OCI-LY3 (cell line): ENCODE measurements at regions not wholly inside any gene's neighbourhood (a gene's known extent, or its start where the extent isn't known, plus 50 kb on each side); places are given as distances from the start of the nearest gene placed in this dataset.

Experiments
- EZH2phosphoT487 ChIP-seq: fragments of 200-600 bp; shearing (Covaris generic); IDR thresholded peaks from 2 replicates; pipeline ENCODE4 v1.6.1; 2018; ENCODE audit warnings: antibody characterized with exemption, mixed run types, low read depth
- TF ChIP-seq, protein P1 (sequence below): fragments of 200-600, 300-600 bp; sonication (generic); IDR thresholded peaks from 2 replicates; pipeline ENCODE4 v1.5.1; 2014; ENCODE audit warnings: antibody characterized with exemption, low read length, low read depth

DNA sequence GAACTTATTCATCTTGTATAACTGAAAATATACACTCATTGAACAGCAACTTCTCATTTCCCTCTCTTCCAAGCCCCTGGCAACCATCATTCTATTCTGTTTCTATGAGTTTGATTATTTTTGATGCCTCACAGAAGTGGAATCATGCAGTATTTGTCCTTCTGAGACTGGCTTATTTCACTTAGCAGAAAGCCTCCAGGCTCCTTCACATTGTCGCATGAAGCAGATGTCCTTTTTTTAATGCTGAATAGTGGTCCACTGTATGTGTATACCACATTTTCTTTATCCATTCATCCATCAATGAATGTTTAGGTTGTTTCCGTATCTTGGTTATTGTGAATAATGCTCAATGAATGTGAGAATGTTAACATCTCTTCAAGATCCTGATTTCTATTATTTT is 238.2 kb upstream of the KLF14 start:
- TF ChIP-seq, protein P1, sequence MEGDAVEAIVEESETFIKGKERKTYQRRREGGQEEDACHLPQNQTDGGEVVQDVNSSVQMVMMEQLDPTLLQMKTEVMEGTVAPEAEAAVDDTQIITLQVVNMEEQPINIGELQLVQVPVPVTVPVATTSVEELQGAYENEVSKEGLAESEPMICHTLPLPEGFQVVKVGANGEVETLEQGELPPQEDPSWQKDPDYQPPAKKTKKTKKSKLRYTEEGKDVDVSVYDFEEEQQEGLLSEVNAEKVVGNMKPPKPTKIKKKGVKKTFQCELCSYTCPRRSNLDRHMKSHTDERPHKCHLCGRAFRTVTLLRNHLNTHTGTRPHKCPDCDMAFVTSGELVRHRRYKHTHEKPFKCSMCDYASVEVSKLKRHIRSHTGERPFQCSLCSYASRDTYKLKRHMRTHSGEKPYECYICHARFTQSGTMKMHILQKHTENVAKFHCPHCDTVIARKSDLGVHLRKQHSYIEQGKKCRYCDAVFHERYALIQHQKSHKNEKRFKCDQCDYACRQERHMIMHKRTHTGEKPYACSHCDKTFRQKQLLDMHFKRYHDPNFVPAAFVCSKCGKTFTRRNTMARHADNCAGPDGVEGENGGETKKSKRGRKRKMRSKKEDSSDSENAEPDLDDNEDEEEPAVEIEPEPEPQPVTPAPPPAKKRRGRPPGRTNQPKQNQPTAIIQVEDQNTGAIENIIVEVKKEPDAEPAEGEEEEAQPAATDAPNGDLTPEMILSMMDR: no peak
- no peak for TF ChIP-seq EZH2phosphoT487
